ENCODE measurements at regions not wholly inside any gene's neighbourhood (a gene's known extent, or its start where the extent isn't known, plus 50 kb on each side); places are given as distances from the start of the nearest gene placed in this dataset.
"Not testable (repeated sequence)": the region's sequence is repeated elsewhere in the genome, so short reads cannot be mapped to it uniquely, and the experiment has no call there.

DNA sequence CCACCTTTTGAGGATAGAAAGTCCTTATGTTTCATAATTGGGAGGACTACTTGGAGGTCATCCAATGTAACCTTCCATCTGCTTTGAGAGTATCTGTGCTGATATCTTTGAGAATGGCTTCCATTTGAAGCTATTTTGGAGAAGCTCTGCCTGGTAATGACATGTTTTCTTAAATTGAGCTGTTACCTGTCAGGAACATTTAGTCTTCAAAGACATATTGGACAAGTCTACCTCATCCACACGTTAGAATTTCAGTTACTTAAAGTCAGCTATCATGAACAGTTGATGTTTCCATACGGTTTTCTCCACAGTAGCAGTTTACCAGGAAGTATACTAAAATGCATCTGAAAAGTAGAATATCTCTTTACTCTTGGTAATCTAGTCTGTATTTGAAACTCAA lies 318.5 kb downstream of the EDEM1 start:
- no peak overlapping the region for H3K9ac ChIP-seq (ENCODE audit: low read length)
- no peaks in the 10 kb centered on the region for H3K79me2 ChIP-seq (replicated peaks; ENCODE audit: insufficient read depth, low read length)
- no peak overlapping the region for H3K4me2 ChIP-seq (ENCODE audit: low read length)
- H4K20me1 ChIP-seq (ENCODE audit: insufficient read depth): no peaks in the 10 kb centered on the region
- peak; percentile 98 for TF ChIP-seq EP300 (conservative IDR thresholded peaks at IDR 0.05; ENCODE audit: poor library complexity, severe bottlenecking)
- peak; percentile 90 for TF ChIP-seq POLR2AphosphoS5 (IDR thresholded peaks at IDR 0.05)
- no peak for TF ChIP-seq SMC3 (conservative IDR thresholded peaks at IDR 0.05; ENCODE audit: poor library complexity)
- no peak for TF ChIP-seq RAD21 (conservative IDR thresholded peaks at IDR 0.05)
- TF ChIP-seq TAF1 (IDR thresholded peaks at IDR 0.05; ENCODE audit: low read depth): no peak
- no peak overlapping the region for H3K4me3 ChIP-seq (ENCODE audit: low read length)
- no peaks in the 10 kb centered on the region for H3K9me3 ChIP-seq (ENCODE audit: low read length)
- no peaks in the 10 kb centered on the region for H3F3A ChIP-seq (ENCODE audit: insufficient read depth, low read length, poor library complexity, severe bottlenecking)
- H3K36me3 ChIP-seq (ENCODE audit: insufficient read depth, low read length): no peaks in the 10 kb centered on the region
- H3K27me3 ChIP-seq (ENCODE audit: insufficient read depth, low read depth, low read length): no peaks in the 10 kb centered on the region
- H3K27ac ChIP-seq (ENCODE audit: low read length): no peak overlapping the region
- H2AFZ ChIP-seq (ENCODE audit: low read depth, low read length): no peak overlapping the region
- no peaks in the 10 kb centered on the region for H3K9me2 ChIP-seq (ENCODE audit: insufficient read depth, low read length)

DNA sequence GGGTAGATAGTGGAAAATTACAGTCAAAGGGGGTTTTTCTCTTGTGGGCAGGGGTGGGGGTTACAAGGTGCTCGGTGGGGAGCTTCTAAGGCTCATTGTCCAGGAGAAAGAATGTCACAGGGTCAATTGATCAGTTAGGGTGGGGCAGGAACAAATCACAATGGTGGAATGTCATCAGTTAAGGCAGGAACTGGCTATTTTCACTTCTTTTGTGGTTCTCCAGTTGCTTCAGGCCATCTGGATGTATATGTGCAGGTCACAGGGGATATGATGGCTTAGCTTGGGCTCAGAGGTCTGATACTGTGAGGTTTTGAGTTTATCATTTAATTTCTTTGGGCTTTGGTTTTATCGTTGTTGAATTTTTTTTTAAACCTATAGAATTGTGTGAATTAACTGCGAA lies 321.4 kb downstream of the EDEM1 start:
- H3K27ac ChIP-seq (ENCODE audit: low read length); H3K36me3 ChIP-seq (ENCODE audit: insufficient read depth, low read length); H3K9me3 ChIP-seq (ENCODE audit: low read length); H2AFZ ChIP-seq (ENCODE audit: low read depth, low read length); H3K4me3 ChIP-seq (ENCODE audit: low read length); H3K4me2 ChIP-seq (ENCODE audit: low read length); H3F3A ChIP-seq (ENCODE audit: insufficient read depth, low read length, poor library complexity, severe bottlenecking); H3K27me3 ChIP-seq (ENCODE audit: insufficient read depth, low read depth, low read length); H3K9me2 ChIP-seq (ENCODE audit: insufficient read depth, low read length); H3K79me2 ChIP-seq (replicated peaks; ENCODE audit: insufficient read depth, low read length); H3K9ac ChIP-seq (ENCODE audit: low read length); H4K20me1 ChIP-seq (ENCODE audit: insufficient read depth): not testable (repeated sequence)

DNA sequence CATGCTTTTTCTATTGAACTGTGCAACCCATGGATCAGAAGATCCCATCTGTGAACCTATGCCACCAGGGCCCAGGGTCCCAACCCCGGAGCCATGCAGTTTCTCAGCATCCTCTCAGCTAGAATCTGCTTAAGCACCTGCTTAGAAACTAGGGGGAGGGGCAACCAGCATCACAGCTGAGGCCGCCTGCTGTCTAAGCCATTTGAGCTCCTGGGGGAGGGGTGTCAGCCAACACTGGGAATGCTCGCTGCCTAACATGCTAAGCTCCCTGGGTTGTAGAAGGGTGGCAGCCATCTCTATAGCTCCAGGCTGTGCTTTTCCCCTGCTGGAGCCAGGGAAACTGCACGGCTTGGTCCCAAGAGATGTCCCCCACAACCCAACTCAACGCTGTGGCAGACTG lies 322.8 kb downstream of the EDEM1 start:
- Histone ChIP-seq H3K27ac (ENCODE audit: low read length) (no peak overlapping the region), H4K20me1 (ENCODE audit: insufficient read depth) (no peaks in the 10 kb centered on the region), H3K4me3 (ENCODE audit: low read length) (no peak overlapping the region), H3F3A (ENCODE audit: insufficient read depth, low read length, poor library complexity, severe bottlenecking) (no peaks in the 10 kb centered on the region), H3K36me3 (ENCODE audit: insufficient read depth, low read length) (no peaks in the 10 kb centered on the region), H3K9ac (ENCODE audit: low read length) (no peak overlapping the region), H2AFZ (ENCODE audit: low read depth, low read length) (no peak overlapping the region), H3K4me2 (ENCODE audit: low read length) (no peak overlapping the region), H3K9me3 (ENCODE audit: low read length) (no peaks in the 10 kb centered on the region), H3K79me2 (replicated peaks; ENCODE audit: insufficient read depth, low read length) (no peaks in the 10 kb centered on the region), H3K27me3 (ENCODE audit: insufficient read depth, low read depth, low read length) (no peaks in the 10 kb centered on the region), H3K9me2 (ENCODE audit: insufficient read depth, low read length) (no peaks in the 10 kb centered on the region)
- TF ChIP-seq POLR2AphosphoS5 (IDR thresholded peaks at IDR 0.05) (no peak), RAD21 (conservative IDR thresholded peaks at IDR 0.05) (no peak), TAF1 (IDR thresholded peaks at IDR 0.05; ENCODE audit: low read depth) (no peak), SMC3 (conservative IDR thresholded peaks at IDR 0.05; ENCODE audit: poor library complexity) (no peak)
- TF ChIP-seq, protein P1, sequence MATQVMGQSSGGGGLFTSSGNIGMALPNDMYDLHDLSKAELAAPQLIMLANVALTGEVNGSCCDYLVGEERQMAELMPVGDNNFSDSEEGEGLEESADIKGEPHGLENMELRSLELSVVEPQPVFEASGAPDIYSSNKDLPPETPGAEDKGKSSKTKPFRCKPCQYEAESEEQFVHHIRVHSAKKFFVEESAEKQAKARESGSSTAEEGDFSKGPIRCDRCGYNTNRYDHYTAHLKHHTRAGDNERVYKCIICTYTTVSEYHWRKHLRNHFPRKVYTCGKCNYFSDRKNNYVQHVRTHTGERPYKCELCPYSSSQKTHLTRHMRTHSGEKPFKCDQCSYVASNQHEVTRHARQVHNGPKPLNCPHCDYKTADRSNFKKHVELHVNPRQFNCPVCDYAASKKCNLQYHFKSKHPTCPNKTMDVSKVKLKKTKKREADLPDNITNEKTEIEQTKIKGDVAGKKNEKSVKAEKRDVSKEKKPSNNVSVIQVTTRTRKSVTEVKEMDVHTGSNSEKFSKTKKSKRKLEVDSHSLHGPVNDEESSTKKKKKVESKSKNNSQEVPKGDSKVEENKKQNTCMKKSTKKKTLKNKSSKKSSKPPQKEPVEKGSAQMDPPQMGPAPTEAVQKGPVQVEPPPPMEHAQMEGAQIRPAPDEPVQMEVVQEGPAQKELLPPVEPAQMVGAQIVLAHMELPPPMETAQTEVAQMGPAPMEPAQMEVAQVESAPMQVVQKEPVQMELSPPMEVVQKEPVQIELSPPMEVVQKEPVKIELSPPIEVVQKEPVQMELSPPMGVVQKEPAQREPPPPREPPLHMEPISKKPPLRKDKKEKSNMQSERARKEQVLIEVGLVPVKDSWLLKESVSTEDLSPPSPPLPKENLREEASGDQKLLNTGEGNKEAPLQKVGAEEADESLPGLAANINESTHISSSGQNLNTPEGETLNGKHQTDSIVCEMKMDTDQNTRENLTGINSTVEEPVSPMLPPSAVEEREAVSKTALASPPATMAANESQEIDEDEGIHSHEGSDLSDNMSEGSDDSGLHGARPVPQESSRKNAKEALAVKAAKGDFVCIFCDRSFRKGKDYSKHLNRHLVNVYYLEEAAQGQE (IDR thresholded peaks at IDR 0.05; ENCODE audit: borderline replicate concordance): no peak
- TF ChIP-seq, protein P2, sequence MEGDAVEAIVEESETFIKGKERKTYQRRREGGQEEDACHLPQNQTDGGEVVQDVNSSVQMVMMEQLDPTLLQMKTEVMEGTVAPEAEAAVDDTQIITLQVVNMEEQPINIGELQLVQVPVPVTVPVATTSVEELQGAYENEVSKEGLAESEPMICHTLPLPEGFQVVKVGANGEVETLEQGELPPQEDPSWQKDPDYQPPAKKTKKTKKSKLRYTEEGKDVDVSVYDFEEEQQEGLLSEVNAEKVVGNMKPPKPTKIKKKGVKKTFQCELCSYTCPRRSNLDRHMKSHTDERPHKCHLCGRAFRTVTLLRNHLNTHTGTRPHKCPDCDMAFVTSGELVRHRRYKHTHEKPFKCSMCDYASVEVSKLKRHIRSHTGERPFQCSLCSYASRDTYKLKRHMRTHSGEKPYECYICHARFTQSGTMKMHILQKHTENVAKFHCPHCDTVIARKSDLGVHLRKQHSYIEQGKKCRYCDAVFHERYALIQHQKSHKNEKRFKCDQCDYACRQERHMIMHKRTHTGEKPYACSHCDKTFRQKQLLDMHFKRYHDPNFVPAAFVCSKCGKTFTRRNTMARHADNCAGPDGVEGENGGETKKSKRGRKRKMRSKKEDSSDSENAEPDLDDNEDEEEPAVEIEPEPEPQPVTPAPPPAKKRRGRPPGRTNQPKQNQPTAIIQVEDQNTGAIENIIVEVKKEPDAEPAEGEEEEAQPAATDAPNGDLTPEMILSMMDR (IDR thresholded peaks at IDR 0.05; ENCODE audit: poor library complexity, severe bottlenecking): no peak
